CD4-positive, alpha-beta T cell treated with Interleukin-6 at 100 ng/mL for 8 hours (primary cell): ENCODE measurements at regions not wholly inside any gene's neighbourhood (a gene's known extent, or its start where the extent isn't known, plus 50 kb on each side); places are given as distances from the start of the nearest gene placed in this dataset.
"Not testable (repeated sequence)": the region's sequence is repeated elsewhere in the genome, so short reads cannot be mapped to it uniquely, and the experiment has no call there.

Experiments
- DNase-seq: peaks from one replicate; pipeline ENCODE4 v3.0.0-alpha.2; 2020; ENCODE audit warnings: mixed read lengths, low spot score

DNA sequence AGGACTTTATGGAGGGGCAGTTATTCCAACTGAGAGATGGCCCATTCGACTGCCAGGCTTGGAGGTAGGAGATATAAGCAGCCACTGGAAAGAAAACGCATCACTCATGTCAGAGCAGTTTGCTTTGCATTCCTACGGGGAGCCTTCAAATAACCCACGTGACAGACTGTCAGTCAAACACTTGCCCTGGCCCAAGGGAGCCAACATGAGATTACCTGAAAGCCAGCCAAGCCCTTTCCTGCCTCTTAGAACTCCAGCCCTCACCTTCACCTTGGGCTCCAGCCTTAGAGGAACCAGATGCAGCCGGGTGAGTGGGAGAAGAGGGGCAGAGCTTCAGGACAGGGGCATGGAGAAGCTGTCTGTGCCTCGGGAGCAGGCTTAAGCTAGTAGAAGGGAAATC lies 95.3 kb upstream of the CXCL13 start:
- DNase-seq: no peak

DNA sequence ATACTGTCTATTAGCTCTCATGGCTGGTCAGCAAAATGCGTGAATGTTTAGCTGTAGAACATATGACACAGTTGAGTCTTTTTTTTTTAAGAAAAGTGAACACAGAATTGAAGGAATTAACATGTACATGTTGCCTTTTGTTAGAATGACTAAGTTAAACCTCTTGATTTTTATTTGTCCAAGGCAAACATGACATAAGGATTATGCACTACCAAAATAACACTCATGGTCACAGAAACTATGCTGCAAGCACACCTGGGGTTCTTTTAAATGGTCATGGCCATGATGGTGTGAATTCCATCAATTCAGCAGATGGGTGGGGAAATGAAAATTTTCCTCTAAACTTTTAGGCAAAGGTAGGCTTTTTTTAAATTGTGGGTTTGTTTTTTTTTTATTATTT lies 80.1 kb upstream of the CXCL13 start:
- DNase-seq: no peak

GRCh38 chr4:77527900-77528299 lies 77.7 kb upstream of the CXCL13 start:
- not testable (repeated sequence) for DNase-seq

DNA sequence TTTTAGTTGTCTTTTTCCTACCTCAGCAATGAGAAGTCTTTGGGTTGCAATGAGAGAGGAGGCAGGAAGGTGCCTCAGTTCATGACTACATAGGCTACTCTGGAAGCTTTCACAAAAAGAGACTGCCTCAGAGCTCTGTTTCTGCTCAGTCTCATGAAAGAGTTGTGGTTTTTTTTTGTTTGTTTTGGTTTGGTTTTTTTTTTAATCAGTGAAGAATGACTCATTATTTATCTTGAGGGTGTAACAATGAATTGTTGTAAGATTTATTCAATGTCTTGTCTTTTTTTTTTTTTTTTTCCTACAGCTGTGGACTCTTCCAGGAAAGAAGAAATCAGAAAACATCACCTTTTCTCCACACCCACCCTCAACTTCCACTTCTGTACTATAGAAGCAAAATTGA lies 67.5 kb upstream of the CXCL13 start:
- DNase-seq: no peak

- DNase-seq: no peak
Measured at GRCh38 chr4:77538574-77539157, 67.0 kb upstream of the CXCL13 start.
